NK-92 treated with Interleukin-12 subunit alpha and Interleukin-12 subunit beta, amount 100 ng/mL, for 24 hours (cell line): ENCODE measurements at regions not wholly inside any gene's neighbourhood (a gene's known extent, or its start where the extent isn't known, plus 50 kb on each side); places are given as distances from the start of the nearest gene placed in this dataset.
"Not testable (repeated sequence)": the region's sequence is repeated elsewhere in the genome, so short reads cannot be mapped to it uniquely, and the experiment has no call there.

Source experiments
- DNase-seq: peaks from one replicate; lab custom pipeline; 2025; lab: John Stamatoyannopoulos, UW

- DNase-seq: no peak
These were observed 158.8 kb upstream of the SPRY2 start for GRCh38 chr13:80499536-80500290.

DNA sequence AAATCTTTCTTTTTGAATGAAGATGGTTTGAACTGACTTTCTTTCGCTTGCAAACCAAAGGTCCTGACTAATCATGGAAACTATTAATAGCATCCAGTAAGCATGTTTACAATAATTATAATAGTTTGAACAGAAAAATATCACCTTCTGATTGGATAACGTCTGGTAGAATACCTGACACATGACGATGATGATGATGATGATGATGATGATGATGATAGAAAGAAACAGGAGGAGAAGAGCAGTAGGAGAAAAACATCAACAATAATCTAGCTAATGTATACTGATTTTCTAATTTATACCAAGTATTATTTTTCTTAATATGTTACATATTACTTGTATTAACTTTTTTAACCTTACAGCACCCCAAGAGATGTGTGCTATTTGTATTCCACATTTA is 157.5 kb upstream of the SPRY2 start:
- no peak for DNase-seq

- no peak for DNase-seq
These were observed 157.1 kb upstream of the SPRY2 start for GRCh38 chr13:80497978-80498377.

GRCh38 chr13:80497439-80497838 is 156.5 kb upstream of the SPRY2 start:
- no peak for DNase-seq

DNA sequence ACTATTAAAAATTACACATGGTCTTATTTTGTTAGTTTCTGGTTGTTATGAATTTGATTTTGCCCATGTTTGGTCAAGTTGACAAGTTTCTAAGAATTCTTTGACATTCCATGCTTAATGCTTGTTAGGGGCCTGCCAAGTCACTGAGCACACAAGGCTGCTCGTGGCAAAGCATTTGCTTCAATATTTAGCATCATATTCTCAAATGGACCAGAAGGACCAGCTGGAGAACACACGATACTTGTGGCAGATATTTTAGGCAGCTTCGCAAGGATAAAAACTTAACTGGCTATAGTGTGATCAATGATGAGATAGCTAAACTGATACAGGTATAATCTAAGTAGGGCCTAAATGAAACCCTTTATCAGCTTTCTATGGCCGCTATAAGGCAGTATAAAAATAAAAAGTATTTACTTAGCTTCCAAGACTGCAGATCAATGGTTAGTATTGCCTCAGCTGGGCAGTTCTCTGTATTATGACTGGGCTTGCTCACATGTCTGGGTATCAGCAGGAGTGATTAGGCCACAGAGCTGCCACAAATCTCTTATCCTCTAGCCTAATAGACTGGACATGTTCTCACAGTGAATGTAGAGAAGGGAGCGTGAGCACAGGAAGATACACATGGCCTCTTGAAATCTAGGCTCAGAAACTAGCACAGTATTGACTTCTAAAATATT is 155.9 kb upstream of the SPRY2 start:
- no peak for DNase-seq

- not testable (repeated sequence) for DNase-seq
These were observed 149.6 kb upstream of the SPRY2 start for GRCh38 chr13:80490491-80490943.

DNA sequence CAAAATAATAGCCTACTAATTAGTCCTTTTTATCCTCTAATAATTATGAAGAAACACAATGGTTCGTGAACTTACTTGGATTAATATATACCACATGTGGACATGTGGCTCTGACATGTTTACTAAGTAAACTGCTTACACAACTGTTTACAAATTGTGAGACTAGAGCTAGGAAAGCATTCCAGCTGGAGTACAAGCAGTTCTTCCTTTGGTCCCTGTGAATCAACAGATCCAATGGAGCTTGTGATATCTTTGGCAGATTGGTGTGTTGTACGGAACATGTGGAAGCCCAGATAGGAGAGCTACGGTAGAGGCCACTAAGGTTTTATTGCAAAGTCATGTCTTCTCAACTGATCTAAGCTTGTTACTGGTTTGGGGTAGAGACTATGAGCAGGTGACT is 145.5 kb upstream of the SPRY2 start:
- no peak for DNase-seq

- no peak for DNase-seq
These were observed 142.2 kb upstream of the SPRY2 start for GRCh38 chr13:80483157-80483556.

DNA sequence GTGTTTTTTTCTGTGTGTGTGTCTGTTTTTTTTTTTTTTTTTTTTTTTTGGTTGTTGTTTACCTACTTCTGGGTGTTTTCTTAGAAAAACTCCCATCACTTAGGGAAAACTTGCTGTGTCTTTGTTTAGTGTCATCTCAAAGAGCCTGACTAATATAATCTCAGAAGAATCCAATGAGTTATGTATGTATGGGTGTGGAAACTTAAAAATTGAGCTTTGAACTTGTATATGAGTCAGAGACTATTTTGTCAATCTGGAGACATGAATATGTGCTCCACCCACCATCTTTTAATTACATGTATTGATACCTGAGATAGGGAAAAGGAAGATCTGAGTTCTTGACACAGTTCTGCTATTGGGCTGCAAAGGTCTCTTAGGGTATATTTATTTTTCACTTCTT is 140.7 kb upstream of the SPRY2 start:
- no peak for DNase-seq

- DNase-seq: peak; percentile 27
These were observed 136.9 kb upstream of the SPRY2 start for GRCh38 chr13:80477661-80478443.

DNA sequence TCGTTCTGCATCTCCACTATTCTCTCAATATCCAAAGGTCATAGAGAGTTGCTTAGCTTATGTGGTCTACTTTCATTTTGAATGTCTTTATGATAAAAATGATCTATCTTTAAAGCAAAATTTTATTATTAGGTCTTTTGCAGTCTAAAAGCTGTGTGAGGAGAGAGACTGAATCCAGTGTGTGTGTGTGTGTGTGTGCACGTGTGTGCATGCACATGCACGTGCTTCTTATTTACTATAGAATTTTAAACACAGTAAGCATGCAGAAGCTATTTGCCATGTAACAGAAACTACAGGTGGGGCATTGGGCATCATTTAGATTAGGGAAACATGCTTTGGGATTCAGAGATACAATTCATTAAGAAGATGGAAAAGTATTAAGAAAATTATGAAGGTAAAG is 136.0 kb upstream of the SPRY2 start:
- no peak for DNase-seq

GRCh38 chr13:80475718-80476117 is 134.8 kb upstream of the SPRY2 start:
- DNase-seq: no peak

DNA sequence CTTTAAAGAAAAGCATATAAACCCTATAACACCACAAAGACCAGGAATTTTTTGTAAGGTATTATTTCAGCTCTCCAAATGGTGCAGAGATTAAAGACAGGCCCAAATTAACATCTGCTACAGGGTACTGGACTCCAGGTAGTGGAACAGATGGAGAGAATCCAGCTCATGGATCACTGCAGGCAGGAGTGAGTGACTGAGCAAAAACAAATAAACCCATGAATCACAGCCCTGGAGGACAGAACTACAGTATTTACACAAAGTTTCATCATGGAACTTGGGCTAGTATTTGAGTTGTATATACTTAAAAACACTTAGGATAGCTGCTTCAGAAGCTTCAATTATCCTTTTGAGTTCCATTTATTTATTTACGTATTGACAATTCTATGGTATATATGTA is 132.8 kb upstream of the SPRY2 start:
- DNase-seq: no peak

DNA sequence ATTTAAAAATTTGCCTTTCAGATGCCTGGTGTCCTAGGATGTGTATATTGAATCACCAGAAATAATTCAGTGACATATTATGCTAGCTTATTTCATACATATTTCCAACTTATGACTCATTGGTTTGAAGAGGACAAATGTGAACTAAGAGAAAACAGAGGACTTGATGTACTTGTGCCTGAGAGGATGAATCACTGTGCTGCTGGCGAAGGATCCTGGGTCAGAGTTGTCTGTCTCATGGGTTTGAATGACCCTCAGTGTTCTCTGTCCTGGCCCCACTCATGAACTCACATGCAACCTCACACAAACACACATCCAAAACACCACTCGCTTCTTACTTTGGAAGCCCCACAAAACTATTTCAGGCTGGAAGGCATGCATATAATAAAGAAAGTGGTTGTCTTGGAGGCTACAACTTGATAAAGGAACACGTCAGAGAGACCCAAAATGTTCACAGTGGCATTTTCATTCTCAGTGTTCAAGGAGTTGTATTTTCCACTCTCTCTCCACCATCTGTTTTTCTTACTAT is 129.0 kb upstream of the SPRY2 start:
- peak; percentile 21 for DNase-seq

DNA sequence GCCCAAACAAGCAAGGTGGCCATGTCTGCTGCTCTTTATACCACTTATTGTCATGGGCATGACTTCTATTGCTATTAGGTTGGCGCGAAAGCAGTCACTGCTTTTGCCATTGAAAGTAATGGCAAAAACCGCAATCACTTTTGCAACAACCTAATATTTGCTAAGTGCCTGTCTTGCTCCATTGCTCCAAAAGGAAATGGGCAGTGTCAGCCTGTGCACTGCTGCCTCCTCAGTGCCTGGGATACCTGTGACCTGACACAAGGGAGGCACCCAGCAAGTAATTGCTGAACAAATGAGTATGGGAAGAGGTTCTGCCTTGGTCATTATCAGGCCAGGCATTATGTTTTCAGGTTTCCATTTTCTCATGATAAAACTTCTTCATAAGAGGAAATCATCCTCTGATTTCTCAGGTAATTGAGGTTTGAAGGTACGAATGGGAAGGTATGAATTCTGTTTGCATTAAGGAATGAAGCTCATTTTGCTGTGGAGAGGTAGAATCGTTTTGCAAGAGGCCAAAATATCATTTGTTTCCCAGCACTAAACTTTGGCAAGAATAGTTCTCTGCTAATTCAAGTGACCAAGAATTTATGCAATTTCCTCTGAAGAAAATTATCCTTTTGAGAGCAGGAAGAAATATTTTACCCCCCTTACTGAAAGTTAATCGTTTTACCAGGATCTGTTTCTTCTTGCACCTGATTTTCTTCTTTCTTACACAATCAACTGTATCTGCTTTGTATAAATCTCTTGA is 128.4 kb upstream of the SPRY2 start:
- no peak for DNase-seq

DNA sequence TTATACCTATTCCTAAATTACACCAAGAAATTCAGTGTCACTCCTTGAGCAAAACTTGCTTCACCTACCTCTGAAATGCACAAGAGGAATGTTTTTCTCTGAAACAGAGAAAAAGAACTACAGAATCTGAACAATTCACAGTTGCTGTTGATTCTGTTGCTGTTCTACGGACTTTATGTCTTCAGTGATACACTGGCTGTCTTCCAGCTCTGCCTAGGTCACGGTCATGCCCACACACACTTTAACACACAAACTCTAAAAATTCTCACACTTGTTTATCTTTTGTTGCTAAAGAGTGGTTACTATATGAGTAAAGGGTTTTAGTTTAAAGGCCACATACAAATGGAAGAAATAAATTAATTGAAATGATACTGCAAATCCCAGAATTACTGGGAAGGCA is 124.4 kb upstream of the SPRY2 start:
- no peak for DNase-seq

GRCh38 chr13:80463673-80464352 is 122.9 kb upstream of the SPRY2 start:
- DNase-seq: no peak

DNA sequence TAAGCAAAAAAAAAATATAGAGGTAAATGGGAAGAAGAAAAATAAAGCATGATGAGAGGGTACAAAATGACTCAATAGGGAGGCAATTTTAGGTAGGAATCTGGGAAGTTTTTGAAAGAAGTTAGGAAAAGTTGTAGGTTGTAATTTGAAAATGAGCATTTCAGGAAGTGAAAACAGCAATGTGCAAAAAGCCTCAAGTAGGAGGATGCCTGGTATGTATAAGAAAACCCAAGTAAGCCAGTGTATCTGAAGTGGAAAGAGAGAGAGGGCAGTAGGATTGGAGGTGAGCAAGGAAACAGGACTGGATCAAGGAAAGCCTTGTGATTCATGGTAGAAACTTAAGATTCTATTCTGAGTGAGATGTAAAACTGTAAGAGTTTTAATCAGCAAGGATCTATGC is 121.6 kb upstream of the SPRY2 start:
- no peak for DNase-seq

GRCh38 chr13:80462037-80462436 is 121.1 kb upstream of the SPRY2 start:
- no peak for DNase-seq

DNA sequence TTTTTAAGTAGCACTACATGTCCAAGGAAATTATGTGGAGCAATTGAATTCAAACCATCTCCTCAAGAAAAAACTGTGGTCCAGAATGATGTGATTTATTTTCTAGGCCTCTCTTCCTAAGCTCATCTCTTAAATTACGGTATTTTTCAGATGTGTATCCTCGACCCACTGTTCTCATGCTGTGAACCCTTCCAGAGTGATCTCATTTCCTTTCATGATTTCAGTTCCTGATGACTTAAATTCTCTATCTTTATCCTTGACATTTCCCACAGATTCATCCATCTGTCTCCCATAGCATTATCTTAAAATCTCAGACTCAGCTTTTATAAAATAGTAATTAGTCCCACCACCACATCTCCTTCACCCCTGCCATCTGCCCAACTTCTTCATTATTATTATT is 117.6 kb upstream of the SPRY2 start:
- DNase-seq: no peak

DNA sequence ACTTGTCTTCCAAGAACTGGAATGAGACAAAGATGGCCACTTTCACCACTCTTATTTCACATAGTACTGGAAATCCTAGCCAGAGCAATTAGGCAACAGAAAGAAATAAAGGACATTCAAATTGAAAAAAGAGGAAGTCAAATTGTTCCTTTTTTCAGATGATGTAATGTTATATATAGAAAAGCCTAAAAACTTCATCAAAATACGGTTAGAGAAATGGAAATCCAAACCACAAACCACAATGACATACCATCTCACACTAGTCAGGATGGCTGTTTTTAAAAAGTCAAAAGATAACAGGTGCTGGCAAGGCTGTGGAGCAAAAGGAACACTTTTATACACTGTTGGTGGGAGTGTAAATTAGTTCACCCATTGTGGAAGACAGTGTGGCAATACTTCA is 113.3 kb upstream of the SPRY2 start:
- no peak for DNase-seq
